ENCODE measurements at regions not wholly inside any gene's neighbourhood (a gene's known extent, or its start where the extent isn't known, plus 50 kb on each side); places are given as distances from the start of the nearest gene placed in this dataset.

DNA sequence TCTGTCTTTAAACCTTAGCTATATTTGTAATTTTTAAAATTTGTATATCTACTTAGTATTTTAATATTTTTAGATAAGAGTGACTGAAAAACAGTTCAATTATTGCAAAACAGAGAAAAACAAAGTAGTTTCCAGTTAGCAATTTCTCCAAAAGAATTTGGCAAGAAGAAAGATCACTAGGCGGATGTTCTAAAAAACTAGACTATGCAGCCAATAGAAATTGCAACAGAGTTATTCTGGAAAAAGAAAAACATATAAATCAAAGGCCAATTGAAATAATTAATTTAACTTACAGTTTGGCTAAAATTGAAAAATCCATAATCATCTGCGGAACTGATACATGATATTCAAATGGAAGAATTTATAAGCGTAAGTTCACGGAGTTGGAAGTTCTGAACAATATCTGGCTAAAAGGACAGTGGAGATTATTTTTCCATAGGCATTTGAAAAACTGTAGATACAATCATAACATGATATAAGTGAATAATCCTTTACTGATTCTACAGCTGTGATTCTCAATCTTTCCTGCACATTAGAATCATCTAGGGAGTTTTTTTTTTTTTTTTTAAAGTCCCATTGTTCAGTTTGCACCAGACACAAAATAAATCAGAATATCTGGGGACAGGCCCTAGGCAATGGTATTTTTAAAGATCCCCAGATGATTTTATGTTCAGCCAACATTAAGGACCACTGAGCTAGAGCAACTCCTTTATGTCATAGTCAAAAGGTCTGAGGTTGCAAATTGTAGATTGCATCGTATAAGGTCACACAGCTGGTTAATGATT, 605.1 kb upstream of the DAB2 start:
- no peak for DNase-seq

DNA sequence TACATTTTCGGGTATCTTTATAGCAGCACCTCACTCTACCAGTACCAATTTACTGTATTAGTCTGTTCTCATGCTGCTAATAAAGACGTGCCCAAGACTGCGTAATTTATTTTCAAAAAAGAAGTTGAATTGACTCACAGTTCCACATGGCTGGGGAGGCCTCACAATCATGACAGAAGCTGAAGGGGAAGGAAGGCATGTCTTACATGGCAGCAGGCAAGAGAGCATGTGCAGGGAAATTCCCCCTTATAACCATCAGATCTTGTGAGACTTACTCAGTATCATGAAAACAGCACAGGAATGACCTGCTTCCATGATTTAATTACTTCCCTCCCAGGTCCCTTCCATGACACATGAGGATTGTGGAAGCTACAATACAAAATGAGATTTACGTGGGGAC, 602.6 kb upstream of the DAB2 start:
- DNase-seq: no peak

DNA sequence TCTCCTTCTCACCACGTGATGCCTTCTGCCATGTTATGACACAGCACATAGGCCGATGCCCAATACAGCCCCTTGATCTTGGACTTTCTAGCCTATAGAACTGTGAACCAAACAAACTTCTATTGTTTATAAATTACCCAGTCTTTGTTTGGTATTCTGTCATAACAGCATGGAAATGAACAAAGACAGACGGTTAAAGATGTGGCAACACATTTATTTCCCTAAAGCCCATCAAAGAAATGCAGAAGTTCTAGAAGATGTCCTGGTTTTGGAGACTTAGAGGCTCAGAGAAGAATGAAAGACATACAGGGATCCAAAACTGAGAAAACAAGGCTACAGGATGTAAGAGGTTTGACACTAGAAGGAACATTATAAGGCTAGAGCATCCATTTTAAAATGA, 600.8 kb upstream of the DAB2 start:
- DNase-seq: no peak

DNA sequence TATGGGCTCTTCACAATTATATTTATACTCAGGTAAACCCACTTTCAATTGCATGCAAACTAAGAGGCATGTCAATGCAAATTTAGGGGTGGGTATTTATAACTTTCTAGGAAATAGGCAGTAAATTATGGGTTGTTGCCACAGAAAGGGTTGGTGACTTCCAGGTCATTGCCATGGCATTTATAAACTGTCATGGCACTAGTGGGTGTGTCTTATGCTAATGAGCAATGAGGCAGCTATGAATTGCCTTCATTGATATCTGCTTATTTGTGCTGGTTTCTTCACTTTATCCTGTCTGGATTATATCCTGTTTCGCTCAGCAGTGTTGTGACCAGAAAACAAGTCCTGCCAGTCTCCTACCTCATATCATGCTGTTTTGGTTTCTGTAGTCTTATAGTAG, 597.3 kb upstream of the DAB2 start:
- no peak for DNase-seq

DNA sequence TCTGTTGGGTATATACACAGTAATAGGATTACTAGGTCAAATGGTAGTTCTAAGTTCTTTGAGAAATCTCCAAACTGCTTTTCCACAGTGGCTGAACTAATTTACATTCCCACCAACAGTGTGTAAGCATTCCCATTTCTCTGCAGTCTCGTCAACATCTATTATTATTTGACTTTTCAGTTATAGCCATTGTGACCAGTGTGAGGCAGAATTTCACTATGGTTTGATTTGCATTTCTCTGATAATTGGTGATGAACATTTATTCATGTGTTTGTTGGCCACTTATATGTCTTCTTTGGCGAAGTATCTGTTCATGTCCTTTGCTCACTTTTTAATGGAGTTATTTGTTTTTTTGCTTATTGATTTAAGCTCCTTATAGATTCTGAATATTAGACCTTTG, 596.2 kb upstream of the DAB2 start:
- no peak for DNase-seq

DNA sequence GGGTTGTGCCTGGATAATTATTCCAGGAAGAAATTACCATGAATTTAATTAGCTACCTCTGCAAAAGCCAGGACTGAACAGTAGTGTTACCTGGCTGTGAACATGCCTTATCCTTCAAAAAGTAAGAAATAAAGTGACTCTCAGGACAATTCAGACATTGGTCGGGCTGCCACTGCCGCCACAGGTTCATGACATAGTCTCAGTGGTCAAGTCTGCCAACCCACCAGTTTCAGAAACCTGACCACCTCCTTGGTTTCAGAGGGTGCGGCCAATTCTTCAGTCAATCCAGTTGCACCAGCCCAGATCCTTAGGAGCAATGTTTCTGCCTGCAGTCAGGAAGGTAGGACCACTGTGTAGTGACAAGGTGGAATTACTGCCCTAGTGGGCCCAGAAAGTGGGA, 593.1 kb upstream of the DAB2 start:
- no peak for DNase-seq

DNA sequence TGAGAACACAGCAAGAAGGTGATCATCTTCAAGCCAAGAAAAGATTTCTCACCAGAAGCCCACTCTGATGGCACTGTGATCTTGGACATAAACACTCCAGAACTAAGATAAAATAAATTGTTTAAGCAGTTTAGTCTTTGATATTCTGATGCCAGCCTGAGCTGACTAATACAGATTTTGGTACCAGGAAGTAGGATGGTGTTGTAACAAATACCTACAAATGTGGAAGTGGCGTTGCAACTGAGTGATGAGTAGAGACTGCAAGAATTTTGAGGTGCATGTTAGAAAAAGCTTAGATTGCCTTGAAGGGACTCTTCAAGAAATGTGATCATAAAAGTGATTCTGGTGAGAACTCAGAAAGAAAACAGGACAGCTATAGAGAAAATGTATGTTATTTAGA, 592.4 kb upstream of the DAB2 start:
- no peak for DNase-seq

DNA sequence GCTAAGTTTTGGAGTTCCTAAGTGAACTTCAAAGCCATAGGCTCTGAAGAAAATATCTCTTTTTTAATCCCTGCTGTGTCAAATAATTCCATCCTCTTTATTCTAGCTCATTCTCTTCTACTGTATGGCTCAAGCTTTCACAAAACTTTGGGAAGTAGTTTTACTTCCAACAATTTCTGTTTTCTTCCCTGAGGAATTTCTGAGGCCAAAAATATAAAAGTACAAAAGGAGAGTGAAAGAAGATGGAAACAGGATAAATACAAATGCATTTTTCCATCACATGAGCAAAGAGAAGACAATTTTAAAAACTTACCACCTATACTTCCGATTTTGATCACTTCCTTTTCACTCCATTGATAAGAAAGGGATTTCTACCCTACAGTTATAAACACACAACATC, 585.7 kb upstream of the DAB2 start:
- no peak for DNase-seq

DNA sequence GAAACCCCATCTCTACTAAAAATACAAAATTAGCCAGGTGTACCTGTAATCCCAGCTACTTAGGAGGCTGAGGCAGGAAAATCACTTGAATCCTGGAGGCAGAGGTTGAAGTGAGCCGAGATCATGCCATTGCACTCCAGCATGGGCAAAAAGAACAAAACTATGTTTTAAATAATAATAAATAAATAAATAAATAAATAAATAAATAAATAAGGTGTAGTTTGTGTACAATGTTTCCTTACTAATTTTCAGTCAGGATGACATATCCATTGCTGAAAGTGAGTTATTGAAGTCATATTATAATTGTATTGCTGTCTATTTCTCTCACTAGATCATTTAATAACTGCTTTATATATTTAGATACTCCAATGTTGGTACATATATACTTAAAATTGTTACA, 581.5 kb upstream of the DAB2 start:
- no peak for DNase-seq

DNA sequence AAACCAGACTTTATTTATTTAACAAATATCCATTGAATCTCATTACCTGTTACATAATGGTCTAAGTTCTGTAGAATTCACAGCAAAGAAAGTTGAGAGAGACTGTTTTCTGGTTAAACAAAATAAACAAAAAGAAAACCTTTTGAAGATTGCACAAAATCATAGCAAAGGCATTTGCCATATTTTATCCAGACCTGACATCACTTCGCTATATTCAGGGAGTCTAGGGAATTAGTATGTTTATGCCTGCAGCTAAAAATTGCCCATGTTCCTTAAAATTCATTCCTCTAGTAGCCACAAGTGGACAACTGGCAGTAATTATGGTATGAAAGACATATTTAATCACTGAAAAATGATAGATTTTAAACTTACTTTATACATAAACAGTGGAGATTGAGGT, 577.0 kb upstream of the DAB2 start:
- no peak for DNase-seq

DNA sequence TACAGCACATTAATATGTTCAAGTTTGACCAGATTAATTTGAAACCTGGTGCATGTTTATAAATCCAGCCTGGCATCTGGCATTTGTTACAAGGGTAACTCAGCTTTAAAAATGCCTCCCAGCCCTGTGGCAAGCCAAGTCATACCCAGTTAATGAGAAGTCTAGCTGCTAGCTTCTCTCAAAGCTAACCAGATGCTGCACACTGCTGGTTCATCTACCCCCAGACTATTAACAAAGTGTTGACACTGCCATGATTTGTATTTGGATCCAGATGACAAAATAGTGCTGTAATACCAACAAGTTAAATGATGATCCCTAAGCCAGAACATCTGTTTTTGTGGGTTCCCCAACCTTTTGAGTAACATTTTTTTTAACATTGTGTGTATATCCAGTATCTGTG, 573.7 kb upstream of the DAB2 start:
- DNase-seq: no peak

DNA sequence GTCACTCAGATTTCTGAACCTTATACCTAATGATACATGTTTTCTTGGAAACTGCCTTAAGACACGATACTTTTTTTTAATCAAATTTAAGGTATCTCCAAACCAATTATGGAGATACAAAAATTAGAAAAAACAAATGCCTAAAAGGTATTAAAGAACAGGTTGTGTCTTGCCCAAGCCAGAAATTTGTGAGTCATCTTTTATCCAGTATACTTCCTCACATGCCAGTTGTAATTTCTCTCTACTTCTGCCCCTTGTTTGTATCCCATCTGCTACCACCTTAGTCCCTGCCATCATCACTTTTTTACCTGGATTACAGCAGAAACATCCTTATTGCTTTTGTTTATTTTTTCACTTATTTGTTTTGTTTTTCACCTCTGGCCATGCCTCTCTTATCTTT, 571.2 kb upstream of the DAB2 start:
- DNase-seq: no peak

DNA sequence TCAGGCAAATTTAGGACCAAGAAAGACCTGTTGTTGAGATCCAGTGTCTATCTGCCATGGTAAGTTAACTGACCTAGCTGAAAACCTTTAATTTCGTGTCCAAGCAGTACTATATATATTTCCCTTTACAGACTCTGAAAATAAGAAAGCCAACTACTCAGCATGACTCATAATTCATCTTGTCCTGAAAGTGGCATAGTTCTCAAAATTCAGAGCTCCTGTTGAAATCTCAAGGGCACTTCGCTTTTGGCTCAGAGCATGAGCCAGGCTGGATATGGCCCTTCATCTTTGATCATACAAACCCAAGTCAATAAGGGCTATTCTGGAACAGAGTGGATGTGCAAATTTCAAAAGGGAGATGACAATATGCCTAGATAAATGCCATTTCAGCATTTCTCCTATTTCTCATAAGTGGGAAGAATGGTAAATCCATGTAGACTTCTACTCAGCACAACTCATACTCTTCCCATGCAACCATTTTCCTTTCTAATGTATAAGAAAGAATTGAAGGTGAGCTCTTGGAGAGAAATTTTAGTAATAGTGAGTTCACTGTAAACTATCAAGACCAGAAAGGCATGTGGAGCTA, 567.9 kb upstream of the DAB2 start:
- no peak for DNase-seq

DNA sequence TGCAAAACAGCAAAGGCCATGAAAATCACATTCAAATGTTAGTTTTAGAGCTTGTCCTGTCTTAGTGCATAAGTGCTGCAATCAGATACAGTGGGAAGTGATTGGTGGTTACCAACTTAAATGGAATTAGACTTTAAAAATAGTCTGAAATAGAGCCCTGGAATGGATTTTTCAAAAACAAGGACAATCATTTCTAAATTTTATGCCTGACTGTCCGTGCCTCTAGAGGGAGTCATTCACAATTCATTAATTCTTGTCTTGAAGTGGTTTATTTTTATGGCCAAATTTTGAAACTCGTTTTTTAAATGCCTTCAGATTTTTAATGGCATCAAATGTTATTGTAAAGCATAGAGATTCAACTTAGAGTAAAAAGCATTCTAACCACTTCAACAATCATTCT, 561.8 kb upstream of the DAB2 start:
- no peak for DNase-seq

DNA sequence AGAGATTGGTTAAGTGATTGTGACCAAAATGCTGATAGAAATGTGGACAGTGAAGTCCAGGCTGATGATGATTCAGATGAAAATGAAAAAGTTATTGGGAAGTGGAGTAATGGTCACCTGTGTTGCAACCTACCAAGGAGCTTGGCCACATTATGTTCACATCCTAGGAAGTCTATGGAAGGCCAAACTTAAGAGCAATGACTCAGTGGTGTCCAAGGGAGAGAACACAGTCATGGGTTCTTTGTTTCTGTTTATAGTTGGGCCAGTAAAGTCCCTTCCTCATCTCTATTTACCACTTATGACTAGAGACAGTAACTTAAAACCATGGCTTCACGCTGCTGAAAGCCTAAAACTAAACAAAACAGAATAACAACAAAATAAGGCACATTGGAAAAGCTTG, 555.3 kb upstream of the DAB2 start:
- no peak for DNase-seq

DNA sequence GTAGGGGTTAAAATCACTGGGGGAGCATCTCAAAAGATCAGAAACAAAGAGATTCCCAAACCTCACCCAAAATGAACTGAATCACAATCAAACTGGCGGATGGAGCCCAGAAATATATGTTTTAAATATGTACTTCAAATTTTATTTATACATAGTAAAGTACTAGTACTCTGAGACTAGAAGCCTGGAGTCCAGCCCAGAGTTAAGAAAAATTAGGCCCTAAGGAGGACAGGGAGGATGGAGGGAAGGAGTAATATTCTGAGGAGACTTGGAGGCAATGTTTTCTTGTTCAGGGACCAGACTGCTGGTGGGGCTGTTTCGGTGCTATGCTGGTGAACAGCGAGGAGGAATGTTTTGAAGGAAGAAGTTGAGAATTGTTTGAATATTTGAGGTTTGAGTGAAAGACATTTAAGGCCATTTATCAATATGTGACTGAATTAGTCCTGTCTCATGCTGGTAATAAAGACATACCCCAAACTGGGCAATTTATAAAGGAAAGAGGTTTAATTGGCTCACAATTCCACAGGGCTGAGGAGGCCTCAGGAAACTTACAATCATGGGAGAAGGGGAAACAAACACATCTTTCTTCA, 552.4 kb upstream of the DAB2 start:
- DNase-seq: no peak

DNA sequence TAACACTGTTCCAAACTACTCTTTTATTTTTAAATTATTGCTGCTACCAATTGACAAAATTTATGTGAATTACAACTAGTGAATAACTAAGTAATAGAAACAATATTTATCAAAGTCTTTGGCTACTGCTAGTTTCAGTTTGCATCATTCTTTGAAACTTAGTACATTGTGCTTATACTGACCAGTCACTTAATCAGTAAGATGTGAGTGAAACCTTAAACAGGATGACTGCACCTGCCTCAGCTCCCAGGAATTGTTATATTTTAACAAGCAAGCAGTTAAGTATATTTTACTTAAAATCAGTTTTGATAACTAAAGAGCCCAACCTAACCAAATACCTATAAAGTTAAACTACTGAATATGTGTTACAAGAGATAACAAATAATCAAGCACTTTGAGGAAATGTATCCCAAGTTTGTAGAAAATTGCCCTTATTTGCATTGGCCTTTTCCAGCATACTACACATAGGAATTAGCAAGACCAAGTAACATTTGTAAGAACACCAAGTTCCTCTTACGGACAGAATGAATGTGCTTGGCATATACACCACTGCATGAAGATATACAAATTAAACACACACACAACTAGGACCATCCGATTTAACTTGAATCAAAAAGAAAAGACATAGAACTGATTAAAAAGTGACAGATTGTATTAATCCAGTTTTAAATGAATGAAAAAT, 545.5 kb upstream of the DAB2 start:
- DNase-seq: no peak

DNA sequence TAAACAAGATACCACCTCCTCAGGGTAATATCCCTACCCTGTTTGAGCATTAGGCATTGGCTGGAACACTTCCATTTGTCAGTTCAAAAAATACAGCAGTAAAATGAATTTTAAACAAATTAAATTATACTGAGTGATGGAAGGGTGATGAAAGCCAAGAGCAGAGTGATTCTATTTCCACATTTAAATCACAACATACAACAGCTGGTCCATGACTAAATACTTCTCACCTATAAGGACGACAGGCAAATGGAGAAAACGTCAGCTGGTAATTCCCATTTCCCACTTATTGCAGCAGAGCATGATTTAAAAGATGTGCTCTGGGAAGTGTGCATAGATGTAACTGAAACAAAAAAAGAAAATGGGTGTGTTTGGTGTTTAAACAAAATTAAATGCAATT, 543.6 kb upstream of the DAB2 start:
- DNase-seq: no peak

DNA sequence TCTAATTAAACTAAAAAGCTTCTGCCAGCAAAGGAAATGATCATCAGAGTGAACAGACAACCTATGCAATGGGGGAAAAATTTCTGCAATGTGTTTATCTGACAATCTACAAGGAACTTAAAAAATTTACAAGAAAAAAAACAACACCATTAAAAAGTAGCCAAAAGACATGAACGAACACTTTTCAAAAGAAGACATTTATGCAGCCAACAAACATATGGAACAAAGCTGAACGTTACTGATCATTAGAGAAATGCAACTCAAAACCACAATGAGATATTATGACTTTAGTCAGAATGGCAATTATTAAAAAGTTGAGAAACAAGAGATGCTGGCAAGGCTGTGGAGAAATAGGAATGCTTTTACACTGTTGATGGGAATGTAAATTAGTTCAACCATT, 530.4 kb upstream of the DAB2 start:
- no peak for DNase-seq

DNA sequence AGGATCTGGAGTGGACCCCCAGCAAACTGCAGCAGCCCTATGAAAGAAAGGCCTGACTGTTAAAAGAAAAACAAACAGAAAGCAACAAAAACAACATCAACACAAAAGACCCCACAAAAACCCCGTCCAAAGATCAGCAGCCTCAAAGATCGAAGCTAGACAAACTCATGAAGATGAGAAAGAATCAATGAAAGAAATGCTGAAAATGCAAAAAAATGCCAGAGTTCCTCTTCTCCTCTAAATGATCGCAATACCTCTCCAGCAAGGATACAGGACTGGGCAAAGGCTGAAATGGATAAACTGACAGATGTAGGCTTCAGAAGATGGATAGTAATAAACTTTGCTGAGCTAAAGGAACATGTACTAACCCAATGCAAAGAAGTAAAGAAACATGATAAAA, 526.3 kb upstream of the DAB2 start:
- no peak for DNase-seq

DNA sequence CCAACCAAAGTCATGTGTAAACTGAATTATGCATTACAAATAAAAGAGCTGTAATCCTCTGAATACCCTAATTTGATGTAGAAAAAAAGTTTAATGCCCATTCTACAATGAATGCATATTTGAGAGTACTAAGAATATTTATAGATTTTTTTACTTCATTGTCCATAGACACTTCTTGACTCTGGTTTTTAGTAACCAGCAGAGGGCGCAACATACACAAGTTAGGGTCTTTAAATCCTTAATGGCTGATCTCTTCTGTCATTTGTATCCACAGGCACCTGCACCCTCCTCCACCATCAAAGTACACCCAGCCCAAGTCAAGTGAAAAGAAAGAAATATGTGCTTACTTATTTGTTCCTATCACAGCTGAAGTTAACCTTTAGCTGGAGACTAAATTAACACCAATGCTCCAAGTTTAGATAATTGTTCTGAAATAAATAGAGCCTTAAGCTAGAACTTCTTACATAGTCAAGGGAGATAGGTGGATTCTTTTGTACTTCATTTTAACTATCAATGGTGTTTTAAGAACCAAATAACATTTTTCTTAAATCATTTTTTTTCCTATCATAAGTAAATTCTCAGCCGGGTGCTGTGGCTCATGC, 524.2 kb upstream of the DAB2 start:
- peak in 3 of 4 experiments; percentile 1 to 7 (median 6) for DNase-seq

DNA sequence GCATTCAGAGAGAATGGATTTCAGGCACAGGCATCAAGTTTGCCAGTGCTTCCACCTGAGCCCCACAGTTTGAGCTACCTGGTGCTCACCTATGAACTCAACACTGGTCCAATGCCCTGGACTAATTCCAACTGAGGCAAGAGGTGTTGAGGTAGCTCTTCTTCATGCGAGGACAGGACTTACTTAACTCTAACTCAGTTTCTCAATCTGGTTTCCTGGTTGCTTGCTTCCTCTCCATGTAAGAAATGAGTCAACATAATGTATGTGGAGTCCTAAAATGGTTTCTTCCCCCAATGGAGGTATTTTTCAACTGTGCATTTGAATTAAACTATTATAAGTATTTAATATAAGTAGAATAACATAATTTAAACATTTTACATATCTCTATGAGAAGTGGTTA, 523.6 kb upstream of the DAB2 start:
- DNase-seq: no peak

DNA sequence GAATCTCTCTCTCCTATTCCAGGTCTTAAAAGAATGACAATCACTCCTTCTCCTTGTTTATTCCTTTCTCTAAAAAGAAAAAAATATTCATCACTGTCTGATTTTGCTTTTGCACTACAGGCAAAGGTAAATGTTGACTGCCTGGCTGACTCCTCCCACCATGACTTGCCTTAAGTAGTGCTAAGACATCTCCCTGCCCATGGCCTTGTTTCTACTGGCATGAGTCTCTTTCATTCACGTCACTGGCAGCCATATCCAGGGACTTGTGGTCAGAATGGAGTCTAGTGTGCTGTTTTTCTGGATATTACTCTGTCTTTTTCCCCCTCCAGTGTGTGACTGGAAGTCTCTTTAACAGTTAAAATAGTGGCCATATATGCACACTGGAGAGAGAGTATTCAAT, 522.9 kb upstream of the DAB2 start:
- no peak for DNase-seq
